RPMI8226 (cell line): ENCODE measurements at regions not wholly inside any gene's neighbourhood (a gene's known extent, or its start where the extent isn't known, plus 50 kb on each side); places are given as distances from the start of the nearest gene placed in this dataset.
"Not testable (repeated sequence)": the region's sequence is repeated elsewhere in the genome, so short reads cannot be mapped to it uniquely, and the experiment has no call there.

Source experiments
- DNase-seq: peaks from one replicate; pipeline ENCODE4 v3.0.0-alpha.2; 2015

- DNase-seq: no peak
Measured at GRCh38 chr1:55888685-55889317, 673.6 kb upstream of the USP24 start.

DNA sequence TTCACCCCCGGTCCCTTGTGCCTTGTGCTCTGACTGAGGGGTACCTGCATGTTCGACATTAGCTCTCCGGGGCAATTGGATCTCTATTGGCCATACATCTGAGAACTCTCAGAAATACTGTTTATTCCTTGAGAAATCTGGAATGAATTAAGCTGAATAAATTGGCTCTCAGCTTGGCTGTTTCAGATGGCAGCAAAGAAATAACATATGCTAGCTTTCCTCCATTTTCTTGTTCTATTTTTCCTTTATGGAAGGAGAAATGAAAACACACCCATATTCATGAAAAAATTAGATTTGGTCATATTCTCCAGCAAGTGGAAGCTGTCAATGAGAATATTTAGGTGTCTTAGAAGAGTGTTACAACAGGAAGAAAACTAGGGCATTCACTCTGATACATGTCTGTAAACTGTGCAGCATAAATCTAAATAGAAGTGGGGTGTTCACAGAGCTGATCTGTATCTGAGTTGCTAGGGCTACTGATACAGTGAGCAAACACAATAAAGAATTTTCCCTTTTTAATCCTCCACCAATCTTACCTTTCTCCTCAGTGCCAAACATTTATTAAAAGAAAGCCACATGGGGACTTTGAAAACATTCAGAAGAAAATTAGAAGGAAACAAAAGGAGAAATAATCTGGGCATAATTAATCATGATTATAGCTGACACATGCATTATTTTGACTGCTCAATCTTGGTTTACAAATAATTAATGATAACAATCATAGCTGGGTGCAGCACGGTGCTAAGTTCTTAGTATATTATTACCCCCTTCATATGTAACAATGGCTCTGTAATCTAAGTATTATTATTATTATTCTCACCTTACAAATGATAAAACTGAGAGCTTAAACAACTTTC, 671.9 kb upstream of the USP24 start:
- DNase-seq: no peak

- DNase-seq: no peak
Measured at GRCh38 chr1:55885619-55886018, 670.5 kb upstream of the USP24 start.

DNA sequence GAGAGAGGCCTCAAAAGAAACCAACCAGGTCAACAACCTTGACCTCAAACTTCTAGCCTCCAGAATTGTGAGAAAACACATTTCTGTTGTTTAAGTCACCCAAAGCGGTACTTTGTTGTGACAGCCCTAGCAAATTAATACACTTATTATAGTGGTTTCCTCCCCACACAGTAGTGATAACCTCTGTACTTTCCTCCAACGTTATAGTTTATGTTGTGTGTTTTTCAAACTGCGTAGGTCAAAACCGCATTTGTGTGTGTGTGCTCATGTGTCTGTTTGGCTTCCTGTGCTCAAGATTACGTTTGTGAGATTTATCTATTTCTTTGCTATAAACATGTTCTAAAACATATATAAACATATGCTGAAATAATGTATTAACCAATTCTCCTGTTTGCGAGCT, 667.8 kb upstream of the USP24 start:
- no peak for DNase-seq

DNA sequence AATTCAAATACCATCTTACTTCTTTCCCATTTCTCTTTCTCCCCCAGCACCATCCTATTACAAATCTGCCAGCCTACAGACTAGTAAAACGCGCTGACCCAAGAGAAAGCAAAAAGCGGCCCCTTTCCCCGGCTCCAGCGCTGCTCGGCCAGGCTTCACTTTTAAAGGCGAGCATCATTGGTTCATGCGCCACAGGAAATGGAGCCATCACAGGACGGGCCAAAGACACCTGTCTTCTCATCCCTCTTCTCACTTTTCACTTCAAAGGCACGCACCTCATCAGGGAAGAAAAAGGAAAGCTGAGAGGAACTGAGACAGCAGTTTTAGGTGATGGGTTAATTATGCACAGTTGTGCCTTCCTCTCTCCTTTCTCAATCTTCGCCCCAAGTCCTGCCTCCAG, 664.2 kb upstream of the USP24 start:
- no peak for DNase-seq

- no peak for DNase-seq
Measured at GRCh38 chr1:55877437-55878232, 662.5 kb upstream of the USP24 start.

GRCh38 chr1:55876276-55877060, 661.3 kb upstream of the USP24 start:
- DNase-seq: no peak

DNA sequence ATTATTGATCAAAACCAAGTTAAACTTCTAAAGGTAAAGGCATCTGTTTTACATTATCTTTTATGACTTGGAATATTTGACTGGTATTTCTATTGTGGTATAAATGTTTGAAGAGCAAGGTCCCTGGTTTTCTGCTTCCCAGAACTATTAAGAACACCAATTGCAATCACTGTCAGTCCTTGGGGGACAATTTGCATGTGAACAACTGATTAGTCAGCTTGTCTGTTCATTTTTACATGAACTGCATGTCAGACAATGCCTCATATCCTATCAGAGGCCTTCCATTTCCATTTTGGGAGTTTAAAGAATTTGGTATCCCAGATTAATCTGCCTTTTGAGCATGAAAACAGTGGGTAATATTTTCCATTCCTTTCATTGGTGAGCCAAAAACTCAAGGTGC, 654.9 kb upstream of the USP24 start:
- DNase-seq: no peak

DNA sequence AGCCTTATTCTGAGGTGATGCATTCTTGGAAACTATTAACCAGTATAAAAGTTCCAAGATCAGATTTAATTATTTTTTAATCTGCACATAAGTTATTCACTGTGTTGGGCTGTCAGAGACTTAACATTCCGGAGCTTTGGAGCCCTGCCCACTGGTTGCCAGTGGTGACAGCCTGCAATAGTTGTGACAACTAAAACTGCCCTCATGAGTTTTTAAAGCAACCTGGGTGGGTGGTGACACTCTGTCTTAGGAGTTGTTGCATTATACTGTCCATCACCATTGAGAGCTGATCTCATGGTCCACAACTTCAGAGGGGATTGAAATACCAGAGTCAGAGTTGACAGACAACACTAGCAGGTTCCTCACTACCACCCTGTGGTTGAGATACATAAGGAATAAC, 653.9 kb upstream of the USP24 start:
- no peak for DNase-seq

DNA sequence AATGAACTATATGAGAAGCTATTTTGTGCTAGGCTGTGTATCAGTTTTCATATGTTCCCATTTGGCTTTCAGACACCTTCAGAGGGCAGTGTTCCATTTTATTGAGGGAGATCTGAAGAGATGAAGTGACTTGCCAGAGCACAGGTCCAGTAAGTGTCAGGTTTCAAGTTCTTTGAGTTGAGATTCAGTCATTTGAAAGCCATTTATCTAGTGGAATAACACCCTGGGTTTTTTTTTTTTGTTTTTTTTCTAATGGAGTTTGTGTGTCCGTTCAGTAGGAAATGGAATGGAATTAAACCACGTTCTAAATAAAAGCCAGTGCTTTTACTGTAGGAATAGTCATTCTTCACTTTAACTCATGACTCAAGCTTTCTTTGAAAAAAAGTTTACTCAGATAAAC, 652.9 kb upstream of the USP24 start:
- no peak for DNase-seq

DNA sequence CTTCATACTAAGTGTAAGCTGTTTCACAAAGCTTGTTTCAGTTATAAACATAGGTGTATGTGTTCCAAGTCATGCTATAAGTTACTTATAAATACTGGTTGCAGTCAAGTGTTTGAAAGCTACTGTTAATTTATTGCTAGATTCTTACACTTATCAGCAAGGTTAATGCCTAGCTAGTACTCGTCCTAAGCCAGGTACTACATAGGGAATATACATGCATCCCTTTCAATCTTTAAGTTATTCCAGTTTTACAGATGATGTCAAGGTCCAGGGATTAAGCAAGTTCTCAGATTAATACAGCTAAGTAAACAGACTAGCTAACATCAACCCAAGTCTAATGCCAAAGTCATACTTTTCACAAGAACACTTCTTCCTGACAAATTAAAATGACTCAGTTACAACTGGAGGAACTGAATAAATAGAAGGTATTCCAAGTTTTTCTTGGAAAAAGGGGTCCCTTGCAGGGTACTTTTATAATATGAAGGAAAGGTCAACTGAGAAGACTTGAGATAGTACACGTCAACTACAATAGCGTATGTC, 652.2 kb upstream of the USP24 start:
- DNase-seq: no peak

- DNase-seq: not testable (repeated sequence)
Measured at GRCh38 chr1:55865778-55866177, 650.6 kb upstream of the USP24 start.

DNA sequence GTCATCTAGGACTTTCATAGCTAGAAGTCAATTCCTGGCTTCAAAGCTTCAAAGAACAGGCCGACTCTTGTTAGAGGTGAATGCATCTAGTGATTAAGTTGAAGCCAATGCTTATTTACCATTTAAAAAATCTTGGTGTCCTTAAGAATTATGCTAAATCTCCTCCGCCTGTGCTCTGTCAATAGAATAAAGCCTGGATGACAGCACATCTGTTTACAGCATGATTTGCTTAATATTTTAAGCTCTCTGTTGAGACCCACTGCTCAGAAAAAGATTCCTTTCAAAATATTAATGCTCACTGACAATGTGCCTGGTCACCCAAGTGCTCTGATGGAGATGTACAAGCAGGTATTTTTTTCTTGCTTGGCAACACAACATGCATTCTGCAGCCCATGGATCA, 649.1 kb upstream of the USP24 start:
- DNase-seq: no peak

DNA sequence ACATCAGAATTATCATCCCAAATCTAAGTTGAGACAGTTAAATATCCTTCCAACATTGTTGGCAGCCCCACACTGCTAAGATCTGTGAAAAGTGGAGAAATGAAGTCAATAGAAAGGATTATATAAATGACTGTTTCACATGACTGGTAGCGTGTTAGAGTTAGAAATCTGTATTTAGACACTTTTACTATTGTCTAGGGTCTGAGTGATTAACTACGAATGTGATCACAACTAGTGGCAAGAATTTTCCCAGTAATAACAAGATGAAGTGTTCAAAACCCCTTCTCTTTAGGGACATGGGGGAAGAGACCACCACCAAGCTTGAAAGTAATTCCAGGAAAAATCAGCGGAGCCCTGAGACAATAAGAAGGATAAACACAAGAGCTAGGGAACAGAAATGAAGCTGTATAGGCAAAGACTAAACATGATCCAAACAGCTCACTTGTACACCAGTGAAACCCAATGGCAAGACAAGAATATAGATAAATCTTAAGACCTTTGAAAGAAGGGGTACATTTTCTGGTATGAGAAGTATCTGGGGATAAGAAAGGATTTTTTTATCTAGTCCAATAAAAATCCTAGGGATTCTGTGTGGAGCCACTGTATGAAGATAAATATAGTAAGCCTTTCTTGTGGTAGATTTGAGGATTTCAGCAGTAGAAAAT, 646.6 kb upstream of the USP24 start:
- no peak for DNase-seq

- peak; percentile 7 for DNase-seq
Measured at GRCh38 chr1:55860798-55861519, 645.8 kb upstream of the USP24 start.

DNA sequence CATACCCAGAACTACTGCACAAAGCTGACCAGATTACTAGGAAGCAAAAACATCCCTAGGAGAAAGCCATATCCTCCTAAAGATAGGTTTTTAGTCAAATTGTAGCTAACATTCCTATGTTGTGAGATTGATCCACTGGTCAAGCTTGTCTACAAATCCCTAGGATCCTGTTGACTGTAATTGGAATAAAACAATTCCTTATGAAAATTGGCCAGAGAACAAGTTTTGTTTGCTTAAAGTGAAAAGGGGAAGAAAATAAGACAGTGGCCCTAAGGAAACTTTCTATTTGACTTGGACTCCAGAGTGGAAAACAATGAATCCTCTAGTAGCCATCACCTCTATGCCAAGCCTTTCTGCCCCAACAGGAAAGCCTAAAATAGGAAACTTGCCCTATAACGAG, 645.2 kb upstream of the USP24 start:
- DNase-seq: no peak

DNA sequence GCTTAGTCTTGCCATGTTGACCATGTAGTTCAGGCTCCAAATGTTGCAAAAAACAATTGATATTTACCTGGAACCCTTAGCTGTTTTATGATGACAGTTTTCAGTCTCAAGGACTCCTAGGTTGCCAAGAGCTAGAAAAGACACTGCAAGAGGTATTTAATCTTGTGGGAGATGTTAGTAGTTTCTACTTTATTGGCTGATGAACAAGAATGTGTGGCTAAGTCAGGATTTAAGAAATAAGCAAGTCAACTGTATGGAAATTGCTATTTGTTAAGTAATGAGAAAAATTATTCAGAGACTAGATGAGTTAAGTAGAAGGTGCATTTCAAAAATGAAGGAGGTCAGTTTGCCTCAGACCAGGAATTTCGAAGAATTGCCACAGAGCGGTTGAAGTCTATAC, 639.7 kb upstream of the USP24 start:
- DNase-seq: no peak

DNA sequence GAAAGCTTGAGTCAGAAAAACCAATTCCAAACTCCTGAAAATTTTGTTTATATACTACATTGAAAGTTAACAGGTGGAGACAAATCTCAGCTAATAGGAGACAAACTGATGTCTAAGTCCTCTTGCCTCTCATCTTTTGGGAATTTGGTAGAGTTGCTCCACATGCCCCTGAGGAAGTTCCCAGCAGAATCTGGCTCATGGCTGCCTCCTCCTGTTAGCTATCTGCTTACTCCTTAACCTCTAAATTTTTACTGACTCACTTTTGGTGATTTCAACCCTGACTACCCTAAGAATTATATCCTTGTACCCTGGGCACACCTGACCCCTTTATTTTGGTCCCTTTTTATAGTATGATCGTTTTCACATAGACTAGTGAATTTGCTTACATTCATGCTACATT, 633.7 kb upstream of the USP24 start:
- no peak for DNase-seq

GRCh38 chr1:55846051-55846450, 630.9 kb upstream of the USP24 start:
- DNase-seq: no peak

GRCh38 chr1:55844322-55844721, 629.2 kb upstream of the USP24 start:
- no peak for DNase-seq

GRCh38 chr1:55839626-55840025, 624.5 kb upstream of the USP24 start:
- no peak for DNase-seq
